OCI-LY1 (cell line): ENCODE measurements at regions not wholly inside any gene's neighbourhood (a gene's known extent, or its start where the extent isn't known, plus 50 kb on each side); places are given as distances from the start of the nearest gene placed in this dataset.
"Not testable (repeated sequence)": the region's sequence is repeated elsewhere in the genome, so short reads cannot be mapped to it uniquely, and the experiment has no call there.

Experiments used
- H2AFZ ChIP-seq: fragments of 200-600 bp; sonication (generic), shearing (Covaris generic); 2 replicates; pipeline ENCODE4 v1.6.0; 2014; ENCODE audit warnings: antibody characterized with exemption, mild to moderate bottlenecking, low read length
- H3F3A ChIP-seq: fragments of 200-600 bp; sonication (generic), shearing (Covaris generic); 2 replicates; pipeline ENCODE4 v1.6.0; 2014; ENCODE audit warnings: mild to moderate bottlenecking, antibody characterized with exemption, low read length, moderate library complexity; ENCODE audit not compliant: insufficient read depth
- H3K27ac ChIP-seq: fragments of 200-600 bp; sonication (generic); 2 replicates; pipeline ENCODE4 v1.5.1; 2014; ENCODE audit warnings: low read length, mixed run types, mild to moderate bottlenecking, low read depth; ENCODE audit not compliant: poor library complexity, severe bottlenecking
- H3K27me3 ChIP-seq: fragments of 200-600 bp; sonication (generic); 2 replicates; pipeline ENCODE4 v1.6.0; 2014; ENCODE audit warnings: antibody characterized with exemption, mild to moderate bottlenecking, low read length, moderate library complexity; ENCODE audit not compliant: insufficient read depth
- H3K36me3 ChIP-seq: fragments of 200-600 bp; sonication (generic); 2 replicates; pipeline ENCODE4 v1.6.1; 2014; ENCODE audit warnings: mild to moderate bottlenecking, antibody characterized with exemption, low read length, moderate library complexity, mixed read lengths; ENCODE audit not compliant: insufficient read depth
- H3K4me1 ChIP-seq: fragments of 200-600 bp; sonication (generic); 2 replicates; pipeline ENCODE4 v1.5.1; 2014; ENCODE audit warnings: mild to moderate bottlenecking, low read length, moderate library complexity; ENCODE audit not compliant: insufficient read depth, severe bottlenecking
- H3K4me2 ChIP-seq: fragments of 200-600 bp; sonication (generic), shearing (Covaris generic); 2 replicates; pipeline ENCODE4 v1.6.1; 2014; ENCODE audit warnings: low read length
- H3K4me3 ChIP-seq: fragments of 200-600 bp; sonication (generic); 2 replicates; pipeline ENCODE4 v1.5.1; 2014; ENCODE audit warnings: low read length, low read depth, mild to moderate bottlenecking, mixed read lengths; ENCODE audit not compliant: poor library complexity, severe bottlenecking
- H3K79me2 ChIP-seq: fragments of 200-600 bp; shearing (Covaris generic); 2 replicates; pipeline ENCODE4 v1.6.1; 2016; ENCODE audit warnings: mixed run types, low read length, mixed read lengths; ENCODE audit not compliant: insufficient read depth
- H3K9ac ChIP-seq: fragments of 200-600 bp; sonication (generic), shearing (Covaris generic); 2 replicates; pipeline ENCODE4 v1.6.1; 2014; ENCODE audit warnings: mild to moderate bottlenecking, low read length, mixed read lengths
- H3K9me2 ChIP-seq: fragments of 200-600 bp; sonication (generic), shearing (Covaris generic); 2 replicates; pipeline ENCODE4 v1.6.1; 2014; ENCODE audit warnings: low read depth, mild to moderate bottlenecking, low read length, mixed read lengths
- H3K9me3 ChIP-seq: fragments of 200-600 bp; shearing (Covaris generic); 2 replicates; pipeline ENCODE4 v1.6.1; 2014; ENCODE audit warnings: low read length, mixed read lengths
- H4K20me1 ChIP-seq: fragments of 200-600 bp; sonication (generic), shearing (Covaris generic); 2 replicates; pipeline ENCODE4 v1.6.0; 2016; ENCODE audit warnings: mild to moderate bottlenecking, low read length; ENCODE audit not compliant: insufficient read depth
- CTCF ChIP-seq: fragments of 200-600 bp; sonication (generic), shearing (Covaris generic); IDR thresholded peaks from 2 replicates; pipeline ENCODE4 v1.5.1; 2017; ENCODE audit warnings: mild to moderate bottlenecking, antibody characterized with exemption, low read length, moderate library complexity, mixed read lengths
- EZH2 ChIP-seq: fragments of 200-600 bp; sonication (generic), shearing (Covaris generic); IDR thresholded peaks from 2 replicates; pipeline ENCODE4 v1.8.0; 2017; ENCODE audit warnings: borderline replicate concordance, mixed run types, mild to moderate bottlenecking, antibody characterized with exemption, low read length, moderate library complexity, mixed read lengths

GRCh38 chr5:102589661-102590060, 90.9 kb upstream of the SLCO6A1 start:
- Histone ChIP-seq H3K9me2 (no peaks in the 10 kb centered on the region), H2AFZ (no peak overlapping the region), H3K4me1 (no peaks in the 10 kb centered on the region), H3K9me3 (no peaks in the 10 kb centered on the region), H3K36me3 (no peaks in the 10 kb centered on the region), H3K4me3 (no peak overlapping the region), H3F3A (no peaks in the 10 kb centered on the region), H3K79me2 (no peaks in the 10 kb centered on the region), H3K27ac (no peak overlapping the region), H3K27me3 (no peaks in the 10 kb centered on the region), H4K20me1 (no peaks in the 10 kb centered on the region), H3K9ac (no peak overlapping the region), H3K4me2 (no peak overlapping the region)
- TF ChIP-seq CTCF: no peak
- TF ChIP-seq EZH2: no peak

GRCh38 chr5:102590467-102590866, 91.7 kb upstream of the SLCO6A1 start:
- no peak overlapping the region for H3K27ac ChIP-seq
- no peaks in the 10 kb centered on the region for H3K4me1 ChIP-seq
- H3K36me3 ChIP-seq: no peaks in the 10 kb centered on the region
- H3K4me2 ChIP-seq: no peak overlapping the region
- no peak overlapping the region for H3K4me3 ChIP-seq
- H3K9ac ChIP-seq: no peak overlapping the region
- no peaks in the 10 kb centered on the region for H3K79me2 ChIP-seq
- no peaks in the 10 kb centered on the region for H3K27me3 ChIP-seq
- H4K20me1 ChIP-seq: no peaks in the 10 kb centered on the region
- H3F3A ChIP-seq: no peaks in the 10 kb centered on the region
- H3K9me3 ChIP-seq: no peaks in the 10 kb centered on the region
- H3K9me2 ChIP-seq: no peaks in the 10 kb centered on the region
- H2AFZ ChIP-seq: no peak overlapping the region
- TF ChIP-seq EZH2 (no peak), CTCF (no peak)

- H3K4me1 ChIP-seq: no peaks in the 10 kb centered on the region
- H3K27ac ChIP-seq: no peak overlapping the region
- H2AFZ ChIP-seq: no peak overlapping the region
- H3K4me3 ChIP-seq: no peak overlapping the region
- no peaks in the 10 kb centered on the region for H3K9me2 ChIP-seq
- no peak overlapping the region for H3K9ac ChIP-seq
- H3K27me3 ChIP-seq: no peaks in the 10 kb centered on the region
- H4K20me1 ChIP-seq: no peaks in the 10 kb centered on the region
- no peaks in the 10 kb centered on the region for H3F3A ChIP-seq
- no peaks in the 10 kb centered on the region for H3K36me3 ChIP-seq
- TF ChIP-seq EZH2: no peak
- H3K79me2 ChIP-seq: no peaks in the 10 kb centered on the region
- H3K4me2 ChIP-seq: no peak overlapping the region
- H3K9me3 ChIP-seq: no peaks in the 10 kb centered on the region
Observed at GRCh38 chr5:102591650-102592049, 92.8 kb upstream of the SLCO6A1 start.

- not testable (repeated sequence) for H3K79me2 ChIP-seq, H3K9me2 ChIP-seq, H3K27me3 ChIP-seq, H4K20me1 ChIP-seq, H3F3A ChIP-seq, H3K27ac ChIP-seq, H3K4me1 ChIP-seq, H3K4me3 ChIP-seq, H3K4me2 ChIP-seq, H3K9me3 ChIP-seq, H3K9ac ChIP-seq, H2AFZ ChIP-seq, H3K36me3 ChIP-seq
Observed at GRCh38 chr5:102592586-102592985, 93.8 kb upstream of the SLCO6A1 start.
